Fibroblast of lung (primary cell): ENCODE measurements at regions not wholly inside any gene's neighbourhood (a gene's known extent, or its start where the extent isn't known, plus 50 kb on each side); places are given as distances from the start of the nearest gene placed in this dataset.

Experiments
- DNase-seq, 2 donors: peaks; one replicate each; pipeline versions ENCODE4 v3.0.0 to v3.0.0-alpha.2; 2010; ENCODE audit warnings: low read depth in 2 of 2
- H2AFZ ChIP-seq: 2 replicates; pipeline ENCODE4 v1.5.1; 2012; ENCODE audit warnings: low read length, control low read depth, inconsistent platforms
- H3K27ac ChIP-seq: 2 replicates; pipeline ENCODE4 v1.5.1; 2011; ENCODE audit warnings: low read length, control low read depth; ENCODE audit not compliant: insufficient read depth
- H3K27me3 ChIP-seq: 2 replicates; pipeline ENCODE4 v1.5.1; 2011; ENCODE audit warnings: mild to moderate bottlenecking, low read length; ENCODE audit not compliant: control insufficient read depth, insufficient read depth
- H3K36me3 ChIP-seq: 2 replicates; pipeline ENCODE4 v1.5.1; 2011; ENCODE audit warnings: low read length; ENCODE audit not compliant: control insufficient read depth, insufficient read depth
- H3K4me1 ChIP-seq: 2 replicates; pipeline ENCODE4 v1.5.1; 2011; ENCODE audit warnings: low read length; ENCODE audit not compliant: control insufficient read depth, insufficient read depth; ENCODE audit errors: extremely low read depth
- H3K4me2 ChIP-seq: 2 replicates; pipeline ENCODE4 v1.5.1; 2011; ENCODE audit warnings: low read length, control low read depth; ENCODE audit not compliant: insufficient read depth; ENCODE audit errors: extremely low read depth
- H3K4me3 ChIP-seq, 4 experiments: fragments of 200-600 bp in 1 of 4; sonication (generic) in 1 of 4; replicated peaks in 1 of 4; 2 replicates each; pipeline ENCODE4 v1.5.1; 2011 to 2016; ENCODE audit warnings: low read length in 4 of 4, low read depth in 3 of 4, mild to moderate bottlenecking in 3 of 4, control low read depth in 2 of 4, inconsistent platforms in 1 of 4, mixed read lengths in 1 of 4; ENCODE audit not compliant: insufficient read depth in 1 of 4; ENCODE audit errors: control extremely low read depth in 1 of 4
- H3K79me2 ChIP-seq: 2 replicates; pipeline ENCODE4 v1.5.1; 2012; ENCODE audit warnings: mild to moderate bottlenecking, low read length, inconsistent platforms; ENCODE audit not compliant: control insufficient read depth, insufficient read depth
- H3K9ac ChIP-seq: 2 replicates; pipeline ENCODE4 v1.5.1; 2011; ENCODE audit warnings: mild to moderate bottlenecking, low read length, control low read depth; ENCODE audit not compliant: insufficient read depth
- H3K9me3 ChIP-seq: 2 replicates; pipeline ENCODE4 v1.5.1; 2012; ENCODE audit warnings: low read depth, low read length; ENCODE audit not compliant: control insufficient read depth, insufficient read depth
- H4K20me1 ChIP-seq: 2 replicates; pipeline ENCODE4 v1.5.1; 2011; ENCODE audit warnings: low read length; ENCODE audit not compliant: control insufficient read depth, insufficient read depth; ENCODE audit errors: extremely low read depth
- EZH2 ChIP-seq: IDR thresholded peaks from 2 replicates; pipeline ENCODE4 v1.5.1; 2012; ENCODE audit warnings: low read length, control low read depth, mild to moderate bottlenecking; ENCODE audit errors: missing control alignments
- TF ChIP-seq, protein P1 (sequence below), 2 donors: IDR thresholded peaks in 1 of 2; conservative IDR thresholded peaks in 1 of 2; 1 replicate in 1 of 2; 2 replicates in 1 of 2; pipeline ENCODE4 v1.5.1; 2011 to 2012; ENCODE audit warnings: low read length in 2 of 2, control low read depth in 1 of 2, inconsistent platforms in 1 of 2, low read depth in 1 of 2, mild to moderate bottlenecking in 1 of 2

DNA sequence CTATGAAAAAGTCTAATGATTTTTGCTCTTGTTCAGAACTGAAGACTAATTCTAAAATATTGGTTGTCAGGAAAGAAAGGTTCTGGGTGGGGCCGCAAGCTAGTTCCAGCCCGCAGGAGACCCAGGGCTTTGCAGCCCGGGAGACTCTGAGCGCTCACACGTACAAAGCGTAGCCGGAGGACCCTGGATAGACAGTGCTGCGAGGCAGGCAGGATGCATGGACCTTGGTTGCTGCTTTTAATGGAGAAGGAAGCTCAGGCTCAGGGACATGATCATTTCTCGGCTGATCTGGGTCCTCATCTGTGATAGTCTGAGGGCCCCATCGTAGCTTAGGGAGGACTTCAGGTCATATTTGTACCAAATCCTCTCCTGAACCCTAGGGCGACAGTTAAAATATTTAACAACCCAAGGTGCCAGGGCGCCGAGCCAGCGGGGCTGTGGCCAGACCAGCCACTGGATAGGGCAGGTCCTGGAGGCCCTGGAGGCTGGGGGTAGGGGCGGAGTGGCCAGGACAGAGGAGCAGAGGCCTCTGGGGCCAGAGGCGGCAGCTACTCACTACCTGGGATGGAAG lies 70.1 kb upstream of the UNC5A start:
- no peaks in the 10 kb centered on the region for H3K9me3 ChIP-seq
- peaks cover 80% of the 10 kb centered on the region for H3K27me3 ChIP-seq

DNA sequence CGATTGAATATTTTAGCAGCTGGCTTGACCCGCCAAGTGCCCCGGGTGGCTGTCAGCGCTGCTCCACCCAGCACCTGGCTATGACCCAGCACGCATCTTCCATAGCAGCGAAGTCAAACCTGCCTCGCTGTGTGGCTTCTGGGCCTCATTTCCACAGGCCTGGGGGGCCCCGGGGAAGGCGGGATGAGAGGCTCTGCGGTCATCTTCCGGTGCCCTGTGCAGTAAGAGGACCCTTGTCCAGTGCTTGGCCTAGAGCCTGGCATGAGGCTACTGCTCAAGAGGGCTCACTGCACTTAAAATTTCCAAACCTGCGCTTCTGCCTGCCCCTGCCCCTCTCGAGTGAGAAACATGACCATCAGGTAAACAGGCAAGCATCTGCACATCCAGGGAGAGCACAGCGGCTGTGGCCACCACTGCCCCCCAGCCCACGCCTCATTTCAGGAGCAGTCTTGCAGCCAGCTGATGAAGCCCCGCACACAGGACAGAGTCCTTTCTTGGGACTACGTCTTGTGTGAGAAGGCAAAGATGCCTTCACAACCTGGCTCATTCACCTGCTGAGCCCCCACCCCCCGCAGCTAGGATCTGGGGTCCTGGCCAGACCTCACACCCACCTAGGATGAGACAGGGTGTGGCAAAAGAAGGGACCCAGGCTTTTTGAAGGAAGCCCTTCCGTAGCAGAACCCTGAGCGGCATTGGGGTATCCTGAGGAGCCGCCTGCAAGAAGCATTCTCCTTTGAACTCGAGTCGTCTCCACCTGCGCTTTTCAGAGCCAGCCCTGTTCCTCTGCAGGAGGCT lies 69.5 kb upstream of the UNC5A start:
- H3K27ac ChIP-seq: no peak overlapping the region
- H3K4me3 ChIP-seq: no peak overlapping the region
- no peak overlapping the region for H3K4me2 ChIP-seq
- H3K36me3 ChIP-seq: no peaks in the 10 kb centered on the region
- H3K9ac ChIP-seq: no peak overlapping the region
- H4K20me1 ChIP-seq: no peaks in the 10 kb centered on the region
- no peaks in the 10 kb centered on the region for H3K4me1 ChIP-seq
- H3K9me3 ChIP-seq: no peaks in the 10 kb centered on the region
- TF ChIP-seq, protein P1, sequence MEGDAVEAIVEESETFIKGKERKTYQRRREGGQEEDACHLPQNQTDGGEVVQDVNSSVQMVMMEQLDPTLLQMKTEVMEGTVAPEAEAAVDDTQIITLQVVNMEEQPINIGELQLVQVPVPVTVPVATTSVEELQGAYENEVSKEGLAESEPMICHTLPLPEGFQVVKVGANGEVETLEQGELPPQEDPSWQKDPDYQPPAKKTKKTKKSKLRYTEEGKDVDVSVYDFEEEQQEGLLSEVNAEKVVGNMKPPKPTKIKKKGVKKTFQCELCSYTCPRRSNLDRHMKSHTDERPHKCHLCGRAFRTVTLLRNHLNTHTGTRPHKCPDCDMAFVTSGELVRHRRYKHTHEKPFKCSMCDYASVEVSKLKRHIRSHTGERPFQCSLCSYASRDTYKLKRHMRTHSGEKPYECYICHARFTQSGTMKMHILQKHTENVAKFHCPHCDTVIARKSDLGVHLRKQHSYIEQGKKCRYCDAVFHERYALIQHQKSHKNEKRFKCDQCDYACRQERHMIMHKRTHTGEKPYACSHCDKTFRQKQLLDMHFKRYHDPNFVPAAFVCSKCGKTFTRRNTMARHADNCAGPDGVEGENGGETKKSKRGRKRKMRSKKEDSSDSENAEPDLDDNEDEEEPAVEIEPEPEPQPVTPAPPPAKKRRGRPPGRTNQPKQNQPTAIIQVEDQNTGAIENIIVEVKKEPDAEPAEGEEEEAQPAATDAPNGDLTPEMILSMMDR (conservative IDR thresholded peaks at IDR 0.05 in 1 of 2, IDR thresholded peaks at IDR 0.05 in 1 of 2; ENCODE audit: low read depth in 1 of 2, low read length in 2 of 2): no peak
- no peak for TF ChIP-seq EZH2
- H3K27me3 ChIP-seq: peaks cover 77% of the 10 kb centered on the region
- H2AFZ ChIP-seq: no peak overlapping the region
- DNase-seq: no peak
- no peaks in the 10 kb centered on the region for H3K79me2 ChIP-seq

More for the DNA sequence above, 70.1 kb upstream of the UNC5A start:
- H3K4me1 ChIP-seq: no peaks in the 10 kb centered on the region
- DNase-seq: no peak
- no peaks in the 10 kb centered on the region for H4K20me1 ChIP-seq
- H3K9ac ChIP-seq: no peak overlapping the region
- H3K79me2 ChIP-seq: no peaks in the 10 kb centered on the region
- no peak overlapping the region for H3K4me2 ChIP-seq
- no peak overlapping the region for H2AFZ ChIP-seq
- TF ChIP-seq EZH2: no peak
- TF ChIP-seq, protein P1 (conservative IDR thresholded peaks at IDR 0.05 in 1 of 2, IDR thresholded peaks at IDR 0.05 in 1 of 2; ENCODE audit: low read depth in 1 of 2, low read length in 2 of 2): no peak
- H3K27ac ChIP-seq: no peak overlapping the region
- no peak overlapping the region for H3K4me3 ChIP-seq
- no peaks in the 10 kb centered on the region for H3K36me3 ChIP-seq

DNA sequence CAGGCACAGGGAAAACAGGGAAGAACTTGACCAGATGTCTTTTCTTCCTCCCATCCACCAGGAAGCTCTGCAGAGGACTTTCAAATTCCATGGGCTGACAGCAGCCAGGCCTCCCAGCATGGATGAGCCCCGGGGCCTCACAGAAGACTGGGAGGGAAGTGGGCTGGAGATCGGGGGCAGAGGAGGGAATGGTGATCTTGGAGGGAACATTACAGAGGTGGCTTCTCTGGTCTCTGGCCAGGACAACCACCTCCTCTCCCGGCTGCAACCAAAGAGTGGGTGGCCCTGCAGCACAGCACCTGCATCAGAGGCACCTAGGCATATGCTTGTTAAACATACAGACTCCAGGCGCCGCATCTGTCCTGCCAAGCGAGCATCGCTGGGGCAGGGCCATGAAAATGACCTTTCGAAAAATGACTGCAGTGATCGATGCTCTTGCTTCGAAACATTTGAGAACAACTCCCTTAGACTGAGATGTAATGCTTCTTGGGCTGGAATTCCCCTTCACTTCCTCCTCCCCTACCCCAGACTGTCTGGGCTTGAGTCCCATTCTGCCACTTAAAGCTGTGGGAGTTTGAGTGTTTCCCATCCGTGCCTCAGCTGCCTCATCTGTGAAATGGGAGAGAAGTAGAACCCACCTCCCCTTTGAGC lies 68.7 kb upstream of the UNC5A start:
- Histone ChIP-seq H2AFZ (no peak overlapping the region), H3K27ac (no peak overlapping the region), H4K20me1 (no peaks in the 10 kb centered on the region), H3K79me2 (no peaks in the 10 kb centered on the region), H3K36me3 (no peaks in the 10 kb centered on the region), H3K4me3 (no peak overlapping the region), H3K4me2 (no peak overlapping the region), H3K4me1 (no peaks in the 10 kb centered on the region), H3K9me3 (no peaks in the 10 kb centered on the region), H3K9ac (no peak overlapping the region), H3K27me3 (peaks cover 77% of the 10 kb centered on the region)
- DNase-seq: no peak
- TF ChIP-seq, protein P1 (conservative IDR thresholded peaks at IDR 0.05 in 1 of 2, IDR thresholded peaks at IDR 0.05 in 1 of 2; ENCODE audit: low read depth in 1 of 2, low read length in 2 of 2): no peak
- TF ChIP-seq EZH2: no peak
